Keratinocyte (primary cell): ENCODE measurements at regions not wholly inside any gene's neighbourhood (a gene's known extent, or its start where the extent isn't known, plus 50 kb on each side); places are given as distances from the start of the nearest gene placed in this dataset.

ENCODE experiments used
- DNase-seq: peaks from one replicate; pipeline ENCODE4 v3.0.0-alpha.2; 2011; ENCODE audit warnings: low read depth, missing footprints, low spot score
- FAIRE-seq: peaks from 2 replicates; lab custom pipeline; 2011; peaks lifted over from hg19 to GRCh38; lab: Jason Lieb, UNC
- H2AFZ ChIP-seq: 2 replicates; pipeline ENCODE4 v1.6.0; 2012; ENCODE audit warnings: low read length, control low read depth, inconsistent platforms; ENCODE audit not compliant: control insufficient read depth
- H3K27ac ChIP-seq: 2 replicates; pipeline ENCODE4 v1.5.1; 2011; ENCODE audit warnings: low read length; ENCODE audit not compliant: control insufficient read depth, insufficient read depth
- H3K27me3 ChIP-seq: 3 replicates; pipeline ENCODE4 v1.6.0; 2011; ENCODE audit warnings: low read length; ENCODE audit not compliant: control insufficient read depth, insufficient read depth; ENCODE audit errors: extremely low read depth
- H3K36me3 ChIP-seq, 2 experiments: 2 replicates in 1 of 2; 3 replicates in 1 of 2; pipeline ENCODE4 v1.5.1; 2011; ENCODE audit warnings: low read length in 2 of 2, mild to moderate bottlenecking in 1 of 2; ENCODE audit not compliant: control insufficient read depth in 2 of 2, insufficient read depth in 2 of 2; ENCODE audit errors: extremely low read depth in 1 of 2
- H3K4me1 ChIP-seq: 3 replicates; pipeline ENCODE4 v1.5.1; 2011; ENCODE audit warnings: low read length; ENCODE audit not compliant: control insufficient read depth, insufficient read depth; ENCODE audit errors: extremely low read depth
- H3K4me2 ChIP-seq: 3 replicates; pipeline ENCODE4 v1.6.0; 2011; ENCODE audit warnings: low read depth, low read length; ENCODE audit not compliant: control insufficient read depth, insufficient read depth; ENCODE audit errors: extremely low read depth
- H3K4me3 ChIP-seq, 3 experiments: fragments of 200-600 bp in 1 of 3; sonication (generic) in 1 of 3; 2 replicates in 2 of 3; 3 replicates in 1 of 3; pipeline ENCODE4 v1.5.1; 2011 to 2016; ENCODE audit warnings: low read length in 3 of 3, mild to moderate bottlenecking in 3 of 3, control low read depth in 2 of 3, inconsistent platforms in 1 of 3, low read depth in 1 of 3, mixed read lengths in 1 of 3, mixed run types in 1 of 3, moderate library complexity in 1 of 3; ENCODE audit not compliant: control insufficient read depth in 2 of 3, insufficient read depth in 2 of 3; ENCODE audit errors: extremely low read depth in 1 of 3
- H3K79me2 ChIP-seq: 2 replicates; pipeline ENCODE4 v1.6.0; 2012; ENCODE audit warnings: low read length; ENCODE audit not compliant: control insufficient read depth, insufficient read depth
- H3K9ac ChIP-seq: 3 replicates; pipeline ENCODE4 v1.6.0; 2011; ENCODE audit warnings: low read length; ENCODE audit not compliant: control insufficient read depth, insufficient read depth; ENCODE audit errors: extremely low read depth
- H3K9me1 ChIP-seq: 3 replicates; pipeline ENCODE4 v1.6.0; 2011; ENCODE audit warnings: low read length; ENCODE audit not compliant: control insufficient read depth, insufficient read depth; ENCODE audit errors: extremely low read depth
- H3K9me3 ChIP-seq: 2 replicates; pipeline ENCODE4 v1.5.1; 2012; ENCODE audit warnings: low read depth, low read length; ENCODE audit not compliant: control insufficient read depth
- H4K20me1 ChIP-seq: 3 replicates; pipeline ENCODE4 v1.6.0; 2011; ENCODE audit warnings: low read length; ENCODE audit not compliant: control insufficient read depth, insufficient read depth; ENCODE audit errors: extremely low read depth
- CTCF ChIP-seq, 3 experiments: IDR thresholded peaks in 1 of 3; conservative IDR thresholded peaks in 1 of 3; optimal IDR thresholded peaks in 1 of 3; 2 replicates in 2 of 3; 3 replicates in 1 of 3; pipeline versions ENCODE3 to v1.5.1; 2011; ENCODE audit warnings: low read length in 3 of 3, mild to moderate bottlenecking in 3 of 3, moderate library complexity in 2 of 3, control low read depth in 1 of 3, inconsistent platforms in 1 of 3; ENCODE audit not compliant: insufficient read depth in 2 of 3; ENCODE audit errors: extremely low read depth in 1 of 3
- EZH2 ChIP-seq: IDR thresholded peaks from one replicate; pipeline ENCODE4 v1.6.1; 2012; ENCODE audit warnings: inconsistent platforms, mild to moderate bottlenecking, low read length, moderate library complexity
- dilution Hi-C: fragments of 300-500 bp; cut with MboI; formaldehyde crosslinking; loops from one replicate; pipeline ENCODE4 v1.7.0; 2020; ENCODE audit warnings: low sequenced_read_pairs; ENCODE audit not compliant: extremely low pct_ligation_motif_present

GRCh38 chr17:72417627-72418026, 296.8 kb downstream of the SOX9 start:
- H3K4me2 ChIP-seq: no peak overlapping the region
- no peak overlapping the region for H3K9ac ChIP-seq
- dilution Hi-C loops: no loop called here
- TF ChIP-seq CTCF (optimal IDR thresholded peaks at IDR 0.05 in 1 of 3, IDR thresholded peaks at IDR 0.05 in 1 of 3, conservative IDR thresholded peaks at IDR 0.05 in 1 of 3; ENCODE audit: extremely low read depth in 1 of 3, insufficient read depth in 2 of 3, low read length in 3 of 3) (no peak), EZH2 (no peak)
- H3K4me1 ChIP-seq: peaks cover 44% of the 10 kb centered on the region
- H4K20me1 ChIP-seq: no peaks in the 10 kb centered on the region
- H2AFZ ChIP-seq: no peak overlapping the region
- DNase-seq (no peak), FAIRE-seq (no peak)
- H3K36me3 ChIP-seq: peaks cover 23 to 30% of the 10 kb centered on the region in 2 experiments
- H3K4me3 ChIP-seq: no peak overlapping the region
- peaks cover 10% of the 10 kb centered on the region for H3K9me1 ChIP-seq
- H3K27me3 ChIP-seq: no peaks in the 10 kb centered on the region
- no peak overlapping the region for H3K27ac ChIP-seq
- H3K9me3 ChIP-seq: peaks cover 8% of the 10 kb centered on the region
- H3K79me2 ChIP-seq: peaks cover 57% of the 10 kb centered on the region

DNA sequence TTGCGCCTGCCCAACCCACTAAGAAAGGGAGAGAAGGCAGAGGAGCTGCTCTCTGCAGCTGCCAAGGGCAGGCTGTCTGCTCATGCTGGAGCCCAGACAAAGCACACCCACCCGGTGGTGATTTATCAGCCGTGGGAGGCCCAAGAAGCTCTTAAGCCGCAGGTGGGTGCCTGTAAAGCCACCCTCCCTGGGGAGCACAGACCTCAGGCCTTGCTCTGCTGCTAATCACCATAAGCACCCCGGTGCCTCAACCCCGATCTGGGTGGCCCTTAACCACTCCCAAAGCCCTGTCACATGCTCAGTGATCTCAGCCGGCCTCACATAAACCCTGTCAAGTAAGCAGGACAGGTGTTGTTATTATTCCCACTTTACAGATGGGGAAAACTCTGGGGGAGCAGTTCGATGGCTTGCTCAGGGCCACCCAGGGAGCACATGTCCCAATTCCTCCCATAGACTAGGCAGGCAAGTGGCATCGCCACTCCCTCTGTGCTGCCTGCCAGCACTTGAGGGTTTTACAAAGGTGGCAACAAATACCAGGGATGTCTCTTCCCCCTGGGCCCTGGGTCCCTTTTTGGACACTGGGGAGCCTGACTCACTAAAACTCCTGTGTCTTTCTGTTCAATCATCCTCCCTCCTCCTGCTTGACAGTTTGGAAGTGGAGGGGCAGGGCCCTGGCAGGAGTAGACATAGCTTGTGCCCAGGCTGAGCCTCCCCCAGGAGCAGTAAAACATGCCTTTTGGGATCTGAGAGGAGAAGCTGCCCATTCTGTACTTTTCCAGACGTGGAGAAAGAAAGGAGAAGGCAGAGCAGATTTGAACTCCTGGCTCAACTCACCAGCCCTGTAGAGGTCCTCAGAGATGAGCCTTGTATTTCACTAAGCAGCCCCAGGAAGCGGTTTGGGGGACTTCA, 299.3 kb downstream of the SOX9 start:
- DNase-seq (no peak), FAIRE-seq (peak; percentile 52)
- Histone ChIP-seq H3K9ac (peak overlapping the region; percentile 57), H3K27me3 (no peaks in the 10 kb centered on the region), H3K4me1 (peaks cover 55% of the 10 kb centered on the region), H3K79me2 (peaks cover 54% of the 10 kb centered on the region), H3K4me3 (peak overlapping the region in 1 of 3 experiments; percentile 5), H3K9me3 (peaks cover 8% of the 10 kb centered on the region), H3K4me2 (peak overlapping the region; percentile 78), H3K27ac (peak overlapping the region; percentile 98), H3K9me1 (peaks cover 14% of the 10 kb centered on the region), H4K20me1 (no peaks in the 10 kb centered on the region), H2AFZ (no peak overlapping the region), H3K36me3 (peaks cover 11 to 22% of the 10 kb centered on the region in 2 experiments)
- dilution Hi-C loops: no loop called here
- TF ChIP-seq CTCF (optimal IDR thresholded peaks at IDR 0.05 in 1 of 3, IDR thresholded peaks at IDR 0.05 in 1 of 3, conservative IDR thresholded peaks at IDR 0.05 in 1 of 3; ENCODE audit: extremely low read depth in 1 of 3, insufficient read depth in 2 of 3, low read length in 3 of 3) (no peak), EZH2 (peak; percentile 20)
